ENCODE measurements at regions not wholly inside any gene's neighbourhood (a gene's known extent, or its start where the extent isn't known, plus 50 kb on each side); places are given as distances from the start of the nearest gene placed in this dataset.

DNA sequence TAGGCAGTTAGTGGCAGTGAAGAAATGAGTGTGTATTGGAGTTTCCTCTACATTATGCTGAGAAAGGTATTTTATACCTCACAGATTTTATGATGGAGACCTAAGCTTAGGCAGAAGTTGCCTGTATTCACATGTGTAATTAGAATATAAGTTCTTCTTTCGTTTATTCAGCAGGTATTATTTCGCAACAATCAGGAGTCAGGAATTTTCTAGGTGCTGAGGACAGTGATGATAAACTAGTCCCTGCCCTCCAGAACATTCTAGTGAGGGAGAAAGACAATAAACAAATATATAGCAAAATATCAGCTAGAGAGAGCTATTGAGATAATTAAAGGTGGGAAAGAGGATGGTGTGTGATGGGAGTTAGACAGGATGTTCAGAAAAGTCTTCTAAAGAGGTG is 345.7 kb downstream of the GRIN2B start:
- no peaks in the 10 kb centered on the region for H3K27me3 Mint-ChIP-seq
- H3K4me3 Mint-ChIP-seq: no peak overlapping the region
- H3K9me3 Mint-ChIP-seq: no peaks in the 10 kb centered on the region
- POLR2A ChIA-PET: no interaction called here
- intact Hi-C loops (cut with micrococcal nuclease): no loop called here
- H3K36me3 Mint-ChIP-seq: no peaks in the 10 kb centered on the region
- no peak for DNase-seq
- H3K27ac Mint-ChIP-seq: no peak overlapping the region
- CTCF ChIA-PET: no interaction called here
- H3K4me1 Mint-ChIP-seq (ENCODE audit: low read depth): no peaks in the 10 kb centered on the region

DNA sequence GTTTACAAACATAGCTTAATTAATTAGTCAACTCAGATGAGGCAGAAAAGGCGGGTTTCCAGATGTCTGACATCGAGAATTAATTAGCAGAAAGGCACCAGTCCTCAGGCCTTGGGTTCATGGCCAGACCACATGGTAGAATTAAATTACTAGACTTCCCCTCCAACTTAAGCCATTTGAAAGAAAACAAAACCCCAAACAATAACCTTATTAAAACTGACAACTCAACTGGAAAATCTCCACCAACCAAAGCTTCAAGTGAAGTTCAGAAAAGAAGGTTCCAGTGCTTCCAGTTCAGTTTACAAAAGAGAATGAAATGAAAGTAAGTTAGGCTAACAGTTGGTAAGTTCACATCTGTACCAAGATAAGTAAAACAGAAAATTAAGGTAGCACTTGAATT is 349.5 kb downstream of the GRIN2B start:
- H3K4me3 Mint-ChIP-seq: no peak overlapping the region
- ChIA-PET CTCF (no interaction called here), POLR2A (no interaction called here)
- H3K9me3 Mint-ChIP-seq: no peaks in the 10 kb centered on the region
- no peaks in the 10 kb centered on the region for H3K36me3 Mint-ChIP-seq
- no peak overlapping the region for H3K27ac Mint-ChIP-seq
- H3K4me1 Mint-ChIP-seq (ENCODE audit: low read depth): no peaks in the 10 kb centered on the region
- H3K27me3 Mint-ChIP-seq: no peaks in the 10 kb centered on the region
- intact Hi-C loops (cut with micrococcal nuclease): no loop called here
- no peak for DNase-seq

- H3K36me3 Mint-ChIP-seq: no peaks in the 10 kb centered on the region
- ChIA-PET POLR2A (no interaction called here), CTCF (no interaction called here)
- no peaks in the 10 kb centered on the region for H3K27me3 Mint-ChIP-seq
- H3K4me1 Mint-ChIP-seq (ENCODE audit: low read depth): no peaks in the 10 kb centered on the region
- H3K9me3 Mint-ChIP-seq: no peaks in the 10 kb centered on the region
- H3K27ac Mint-ChIP-seq: no peak overlapping the region
- no peak for DNase-seq
- no peak overlapping the region for H3K4me3 Mint-ChIP-seq
- intact Hi-C loops (cut with micrococcal nuclease): no loop called here
Measured at GRCh38 chr12:13630354-13630753, 351.0 kb downstream of the GRIN2B start.

- intact Hi-C loops (cut with micrococcal nuclease): no loop called here
- DNase-seq: no peak
- ChIA-PET CTCF (no interaction called here), POLR2A (no interaction called here)
- no peaks in the 10 kb centered on the region for H3K9me3 Mint-ChIP-seq
- H3K4me3 Mint-ChIP-seq: no peak overlapping the region
- no peak overlapping the region for H3K27ac Mint-ChIP-seq
- no peaks in the 10 kb centered on the region for H3K27me3 Mint-ChIP-seq
- H3K36me3 Mint-ChIP-seq: no peaks in the 10 kb centered on the region
- H3K4me1 Mint-ChIP-seq (ENCODE audit: low read depth): no peaks in the 10 kb centered on the region
Measured at GRCh38 chr12:13628067-13628466, 353.3 kb downstream of the GRIN2B start.

DNA sequence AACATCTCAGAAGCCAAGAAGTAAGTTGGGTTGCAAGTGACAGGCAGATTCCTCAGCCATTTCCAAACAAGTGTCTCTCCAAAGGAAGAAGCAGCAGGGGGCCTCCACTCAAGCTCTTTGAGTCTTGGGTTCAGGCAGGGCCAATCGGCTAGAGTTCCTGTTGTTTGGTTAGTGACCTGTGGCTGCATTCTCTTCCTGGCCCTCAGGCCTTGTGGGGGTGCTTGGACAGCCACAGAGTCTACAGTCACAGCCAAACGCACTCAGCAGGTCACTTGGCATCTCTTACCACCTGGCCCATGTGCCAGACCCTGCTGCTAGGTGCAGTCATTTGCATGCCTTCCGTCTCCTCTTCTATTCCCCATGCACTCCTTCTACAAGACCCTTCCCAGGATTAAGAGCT is 353.9 kb downstream of the GRIN2B start:
- Mint-ChIP-seq H3K9me3 (no peaks in the 10 kb centered on the region), H3K27ac (no peak overlapping the region), H3K27me3 (no peaks in the 10 kb centered on the region), H3K36me3 (no peaks in the 10 kb centered on the region), H3K4me3 (no peak overlapping the region), H3K4me1 (ENCODE audit: low read depth) (no peaks in the 10 kb centered on the region)
- no peak for DNase-seq
- ChIA-PET CTCF (no interaction called here), POLR2A (no interaction called here)
- intact Hi-C loops (cut with micrococcal nuclease): no loop called here

GRCh38 chr12:13613297-13613696 is 368.1 kb downstream of the GRIN2B start:
- Mint-ChIP-seq H3K4me1 (ENCODE audit: low read depth) (no peaks in the 10 kb centered on the region), H3K36me3 (no peaks in the 10 kb centered on the region), H3K9me3 (no peaks in the 10 kb centered on the region), H3K27me3 (no peaks in the 10 kb centered on the region), H3K4me3 (no peak overlapping the region), H3K27ac (no peak overlapping the region)
- ChIA-PET POLR2A (no interaction called here), CTCF (no interaction called here)
- intact Hi-C loops (cut with micrococcal nuclease): no loop called here
- no peak for DNase-seq

DNA sequence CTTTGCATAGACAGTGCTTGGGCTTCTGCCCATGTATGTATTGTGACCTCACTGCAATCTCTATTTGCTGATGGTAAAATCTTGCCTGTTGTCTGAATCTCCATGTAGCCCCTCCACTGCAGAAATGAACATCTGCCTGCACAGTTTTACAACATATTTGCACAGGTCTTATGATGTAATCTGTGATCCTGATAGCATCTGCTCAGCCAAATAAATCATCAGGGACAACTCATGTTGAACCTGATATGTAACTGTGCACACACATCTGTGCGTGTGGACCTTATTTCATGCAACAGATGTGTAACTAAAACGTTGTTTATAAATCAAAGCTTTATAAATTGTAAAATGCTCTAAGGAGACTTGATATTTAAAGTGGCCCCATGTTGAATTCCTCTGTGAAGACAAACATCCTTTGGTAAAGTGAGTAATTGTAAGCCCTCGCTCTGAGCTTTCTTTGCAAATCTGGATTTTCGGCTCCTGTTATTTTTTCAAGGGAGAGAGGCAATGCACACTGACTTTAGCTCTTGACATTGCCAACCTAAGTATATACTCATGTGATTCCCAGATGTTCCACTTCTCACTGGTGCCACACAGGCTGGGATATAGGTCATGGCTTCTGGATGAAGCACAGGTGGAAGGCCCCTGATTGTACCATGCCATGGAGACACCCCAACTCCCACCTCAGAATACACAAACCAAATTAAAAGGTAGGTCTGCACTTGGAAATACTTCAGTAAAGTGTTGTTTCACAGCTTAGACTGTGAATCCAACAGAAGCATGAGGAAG is 371.3 kb downstream of the GRIN2B start:
- Mint-ChIP-seq H3K27me3 (no peaks in the 10 kb centered on the region), H3K36me3 (no peaks in the 10 kb centered on the region), H3K4me1 (ENCODE audit: low read depth) (no peaks in the 10 kb centered on the region), H3K27ac (no peak overlapping the region), H3K4me3 (no peak overlapping the region), H3K9me3 (no peaks in the 10 kb centered on the region)
- DNase-seq: no peak
- ChIA-PET POLR2A (no interaction called here), CTCF (no interaction called here)
- intact Hi-C loops (cut with micrococcal nuclease): no loop called here

DNA sequence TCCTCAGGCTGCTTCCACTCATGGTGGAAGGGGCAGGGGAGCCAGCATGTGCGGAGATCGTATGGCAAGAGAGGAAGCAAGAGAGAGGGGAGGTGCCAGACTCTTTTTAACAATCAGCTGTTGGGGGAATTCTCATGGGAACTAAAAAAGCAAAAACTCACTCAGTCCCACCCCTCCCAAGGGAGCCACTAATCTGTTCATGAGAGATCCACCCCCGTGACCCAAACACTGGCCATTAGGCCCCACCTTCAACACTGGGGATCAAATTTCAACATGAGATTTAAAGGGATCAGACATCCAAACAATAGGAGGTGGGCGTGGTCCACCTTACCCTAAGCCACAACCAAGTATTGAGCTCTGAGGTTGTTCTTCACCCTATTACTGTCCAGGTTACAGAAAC is 375.1 kb downstream of the GRIN2B start:
- H3K9me3 Mint-ChIP-seq: no peaks in the 10 kb centered on the region
- intact Hi-C loops (cut with micrococcal nuclease): no loop called here
- POLR2A ChIA-PET: no interaction called here
- CTCF ChIA-PET: no interaction called here
- DNase-seq: no peak
- H3K27ac Mint-ChIP-seq: no peak overlapping the region
- H3K36me3 Mint-ChIP-seq: no peaks in the 10 kb centered on the region
- H3K4me3 Mint-ChIP-seq: no peak overlapping the region
- H3K4me1 Mint-ChIP-seq (ENCODE audit: low read depth): no peaks in the 10 kb centered on the region
- no peaks in the 10 kb centered on the region for H3K27me3 Mint-ChIP-seq

DNA sequence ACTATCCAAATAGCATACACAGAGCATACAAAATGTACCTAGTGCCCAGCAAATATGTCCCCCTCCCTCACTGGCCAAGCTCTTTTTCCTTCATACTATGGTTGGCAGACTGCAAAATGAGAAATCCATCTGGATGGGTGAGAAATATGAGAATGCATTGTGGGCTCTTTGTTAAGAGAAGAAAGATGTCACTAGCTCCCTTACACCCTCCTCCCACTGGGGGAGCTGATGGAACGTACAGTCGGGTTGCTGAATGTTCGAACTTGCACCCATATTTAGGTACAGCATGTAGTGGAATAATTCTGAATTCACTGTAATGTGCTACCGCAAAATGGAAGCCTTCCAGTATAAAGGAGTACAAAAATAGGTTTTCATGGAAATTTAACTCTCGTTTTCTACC is 377.4 kb downstream of the GRIN2B start:
- Mint-ChIP-seq H3K9me3 (no peaks in the 10 kb centered on the region), H3K27ac (no peak overlapping the region), H3K4me1 (ENCODE audit: low read depth) (no peaks in the 10 kb centered on the region), H3K36me3 (no peaks in the 10 kb centered on the region), H3K27me3 (no peaks in the 10 kb centered on the region), H3K4me3 (no peak overlapping the region)
- ChIA-PET POLR2A (no interaction called here), CTCF (no interaction called here)
- intact Hi-C loops (cut with micrococcal nuclease): no loop called here
- no peak for DNase-seq

DNA sequence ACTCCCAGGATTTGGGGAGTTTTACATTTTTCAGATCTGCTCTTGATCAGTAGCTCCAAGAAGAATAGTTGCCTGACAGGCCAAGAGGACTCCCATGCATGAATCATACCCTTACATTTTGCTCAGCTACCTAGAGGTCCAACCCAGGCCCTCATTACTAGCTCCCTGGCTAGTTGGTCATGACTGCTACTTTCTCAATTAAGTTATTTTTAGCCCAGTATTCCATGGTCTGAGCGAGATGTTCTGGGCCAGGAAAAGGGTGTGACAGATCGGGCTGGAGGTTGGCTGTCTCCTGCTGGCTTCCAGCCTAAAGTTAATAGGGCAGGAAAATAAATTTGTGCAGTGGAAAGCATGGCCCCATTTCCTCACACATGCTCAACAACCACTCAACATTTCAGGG is 379.2 kb downstream of the GRIN2B start:
- intact Hi-C loops (cut with micrococcal nuclease): no loop called here
- Mint-ChIP-seq H3K4me3 (no peak overlapping the region), H3K36me3 (no peaks in the 10 kb centered on the region), H3K9me3 (no peaks in the 10 kb centered on the region), H3K27ac (no peak overlapping the region), H3K4me1 (ENCODE audit: low read depth) (no peaks in the 10 kb centered on the region), H3K27me3 (no peaks in the 10 kb centered on the region)
- POLR2A ChIA-PET: no interaction called here
- CTCF ChIA-PET: interaction anchor here (1.6 kb wide), 1 partner anchor 67 kb away, joined by 3 read pairs; no protein-coding TSS in a partner anchor
- DNase-seq: no peak

GRCh38 chr12:13599176-13599575 is 382.2 kb downstream of the GRIN2B start:
- no peak overlapping the region for H3K4me3 Mint-ChIP-seq
- ChIA-PET CTCF (no interaction called here), POLR2A (no interaction called here)
- H3K36me3 Mint-ChIP-seq: no peaks in the 10 kb centered on the region
- no peaks in the 10 kb centered on the region for H3K9me3 Mint-ChIP-seq
- H3K27me3 Mint-ChIP-seq: no peaks in the 10 kb centered on the region
- H3K4me1 Mint-ChIP-seq (ENCODE audit: low read depth): no peaks in the 10 kb centered on the region
- no peak for DNase-seq
- H3K27ac Mint-ChIP-seq: no peak overlapping the region
- intact Hi-C loops (cut with micrococcal nuclease): no loop called here

DNA sequence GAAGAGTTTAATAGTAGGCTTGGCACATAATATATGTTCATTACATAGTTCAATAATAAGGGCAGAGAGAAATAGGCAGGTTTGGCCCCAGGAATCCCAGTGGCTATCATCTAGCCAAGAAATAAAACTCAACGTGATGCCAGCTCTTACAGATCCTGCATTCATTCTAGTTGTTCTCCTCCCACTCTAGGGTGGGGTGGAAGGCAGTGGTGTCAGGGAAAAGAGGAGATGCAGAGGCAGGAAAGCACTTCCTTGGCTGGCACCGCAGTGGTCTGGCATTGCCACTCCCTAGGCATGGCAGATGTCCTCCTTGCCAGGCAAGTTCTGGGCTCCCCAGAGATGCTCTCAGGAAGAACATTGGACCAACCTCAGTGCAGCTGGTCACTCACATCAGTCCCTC is 383.6 kb downstream of the GRIN2B start:
- CTCF ChIA-PET: no interaction called here
- no peak overlapping the region for H3K27ac Mint-ChIP-seq
- no peaks in the 10 kb centered on the region for H3K9me3 Mint-ChIP-seq

GRCh38 chr12:13597166-13597565 is 384.2 kb downstream of the GRIN2B start:
- H3K4me1 Mint-ChIP-seq (ENCODE audit: low read depth): no peaks in the 10 kb centered on the region
- ChIA-PET CTCF (no interaction called here), POLR2A (no interaction called here)
- H3K27me3 Mint-ChIP-seq: no peaks in the 10 kb centered on the region
- H3K36me3 Mint-ChIP-seq: no peaks in the 10 kb centered on the region
- H3K27ac Mint-ChIP-seq: no peak overlapping the region
- intact Hi-C loops (cut with micrococcal nuclease): no loop called here
- no peaks in the 10 kb centered on the region for H3K9me3 Mint-ChIP-seq
- DNase-seq: no peak
- no peak overlapping the region for H3K4me3 Mint-ChIP-seq

More for the DNA sequence above, 383.6 kb downstream of the GRIN2B start:
- H3K4me1 Mint-ChIP-seq (ENCODE audit: low read depth): no peaks in the 10 kb centered on the region
- DNase-seq: no peak
- intact Hi-C loops (cut with micrococcal nuclease): no loop called here
- POLR2A ChIA-PET: no interaction called here
- H3K27me3 Mint-ChIP-seq: no peaks in the 10 kb centered on the region
- no peak overlapping the region for H3K4me3 Mint-ChIP-seq
- no peaks in the 10 kb centered on the region for H3K36me3 Mint-ChIP-seq

All from activated CD4-positive, alpha-beta memory T cell treated with anti-CD3 and anti-CD28 coated beads for 36 hours (primary cell).